Activated naive CD8-positive, alpha-beta T cell treated with anti-CD3 and anti-CD28 coated beads, Interleukin-2, amount 10 ng/mL, durations not matched to agents 7 days and 5 days (primary cell): ENCODE measurements at regions not wholly inside any gene's neighbourhood (a gene's known extent, or its start where the extent isn't known, plus 50 kb on each side); places are given as distances from the start of the nearest gene placed in this dataset.

Experiments
- ATAC-seq: fragments of 150-1000 bp; cut with Tn5 transposase; one replicate; pipeline ENCODE4 v1.10.0; 2021; ENCODE audit warnings: low read depth, moderate library complexity
- POLR2A ChIA-PET: fragments of 350-600 bp; sonication (Branson Sonifier 250); formaldehyde crosslinking; loops from one replicate; lab custom pipeline; 2021; ENCODE audit warnings: antibody characterized with exemption; lab: Charles Lee
- DNase-seq: peaks from one replicate; pipeline ENCODE4 v3.0.0; 2021
- H3K27ac Mint-ChIP-seq: one replicate; pipeline ENCODE4 v1.8.0; 2022; ENCODE audit warnings: mild to moderate bottlenecking, mixed read lengths
- H3K27me3 Mint-ChIP-seq: one replicate; pipeline ENCODE4 v1.8.0; 2022; ENCODE audit warnings: mild to moderate bottlenecking, moderate library complexity, mixed read lengths
- H3K36me3 Mint-ChIP-seq: one replicate; pipeline ENCODE4 v1.8.0; 2021; ENCODE audit warnings: mild to moderate bottlenecking, mixed read lengths
- H3K4me1 Mint-ChIP-seq: one replicate; pipeline ENCODE4 v1.8.0; 2021; ENCODE audit warnings: mixed read lengths
- H3K4me3 Mint-ChIP-seq: one replicate; pipeline ENCODE4 v1.8.0; 2022; ENCODE audit warnings: mild to moderate bottlenecking, moderate library complexity, mixed read lengths
- H3K9me3 Mint-ChIP-seq: one replicate; pipeline ENCODE4 v1.8.0; 2021; ENCODE audit warnings: mixed read lengths

- H3K36me3 Mint-ChIP-seq: peaks cover 3% of the 10 kb centered on the region
- no peak overlapping the region for H3K27ac Mint-ChIP-seq
- no peak overlapping the region for H3K4me3 Mint-ChIP-seq
- no peak for ATAC-seq
- H3K4me1 Mint-ChIP-seq: peaks cover 1% of the 10 kb centered on the region
- DNase-seq: no peak
- H3K27me3 Mint-ChIP-seq: no peaks in the 10 kb centered on the region
- H3K9me3 Mint-ChIP-seq: peaks cover 7% of the 10 kb centered on the region
- POLR2A ChIA-PET: no interaction called here
Measured at GRCh38 chr3:67713764-67714469, 59.5 kb upstream of the SUCLG2 start.

DNA sequence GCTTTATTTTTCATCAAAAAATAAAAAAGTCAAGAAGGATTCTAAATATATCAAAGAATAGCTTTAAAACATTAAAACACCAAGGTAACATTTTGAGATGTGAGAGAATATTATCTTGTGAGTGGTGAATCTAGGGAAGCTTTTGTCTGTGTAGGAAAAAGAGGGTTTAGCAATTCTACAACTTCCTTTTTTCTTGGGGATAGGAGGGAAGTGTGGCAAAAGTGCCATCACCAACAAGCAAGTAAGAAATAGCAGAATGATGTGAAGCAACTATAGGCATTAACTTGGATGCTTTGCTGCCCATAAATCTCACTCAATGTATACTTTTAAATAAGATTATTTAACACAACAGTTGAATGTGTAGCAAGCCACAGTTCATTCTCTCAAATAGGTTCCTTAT is 57.8 kb upstream of the SUCLG2 start:
- POLR2A ChIA-PET: no interaction called here
- Mint-ChIP-seq H3K36me3 (peaks cover 3% of the 10 kb centered on the region), H3K4me3 (no peak overlapping the region), H3K27ac (no peak overlapping the region), H3K9me3 (peaks cover 6% of the 10 kb centered on the region), H3K27me3 (no peaks in the 10 kb centered on the region), H3K4me1 (peaks cover 1% of the 10 kb centered on the region)
- no peak for ATAC-seq
- DNase-seq: no peak

DNA sequence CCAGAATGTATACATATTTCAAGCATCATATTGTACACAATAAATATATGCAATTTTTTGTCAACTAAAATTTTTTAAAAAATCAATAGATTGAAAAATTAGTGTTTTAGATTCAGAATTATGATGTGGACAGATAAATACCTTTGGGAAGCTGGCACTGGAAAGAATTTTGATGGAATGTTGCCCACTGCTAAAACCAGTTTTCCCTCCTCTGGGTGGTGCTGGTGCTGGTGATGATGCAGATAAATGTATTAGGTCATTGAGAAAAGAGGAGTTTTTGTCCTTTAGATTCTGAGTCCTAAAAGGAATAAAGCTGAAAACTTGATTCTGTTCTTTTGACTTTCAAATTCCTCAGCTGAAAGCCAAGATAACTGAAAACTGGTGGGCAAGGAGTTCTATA is 56.0 kb upstream of the SUCLG2 start:
- peaks cover 1% of the 10 kb centered on the region for H3K4me1 Mint-ChIP-seq
- H3K9me3 Mint-ChIP-seq: peaks cover 5% of the 10 kb centered on the region
- DNase-seq (no peak), ATAC-seq (no peak)
- POLR2A ChIA-PET: no interaction called here
- H3K36me3 Mint-ChIP-seq: peaks cover 3% of the 10 kb centered on the region
- H3K27me3 Mint-ChIP-seq: no peaks in the 10 kb centered on the region
- H3K4me3 Mint-ChIP-seq: no peak overlapping the region
- H3K27ac Mint-ChIP-seq: no peak overlapping the region

GRCh38 chr3:67706934-67707333 is 52.5 kb upstream of the SUCLG2 start:
- Mint-ChIP-seq H3K4me1 (peaks cover 1% of the 10 kb centered on the region), H3K27ac (no peak overlapping the region), H3K27me3 (no peaks in the 10 kb centered on the region), H3K4me3 (no peak overlapping the region), H3K9me3 (peaks cover 6% of the 10 kb centered on the region), H3K36me3 (peaks cover 8% of the 10 kb centered on the region)
- POLR2A ChIA-PET: no interaction called here
- DNase-seq: no peak
- ATAC-seq: no peak

- H3K27ac Mint-ChIP-seq: no peak overlapping the region
- H3K4me1 Mint-ChIP-seq: peaks cover 1% of the 10 kb centered on the region
- no peaks in the 10 kb centered on the region for H3K27me3 Mint-ChIP-seq
- H3K4me3 Mint-ChIP-seq: no peak overlapping the region
- H3K9me3 Mint-ChIP-seq: peaks cover 1% of the 10 kb centered on the region
- H3K36me3 Mint-ChIP-seq: peaks cover 8% of the 10 kb centered on the region
- DNase-seq: no peak
- no peak for ATAC-seq
- POLR2A ChIA-PET: no interaction called here
Measured at GRCh38 chr3:67704322-67704721, 49.9 kb upstream of the SUCLG2 start.
